HG02973 (cell line): ENCODE measurements at regions not wholly inside any gene's neighbourhood (a gene's known extent, or its start where the extent isn't known, plus 50 kb on each side); places are given as distances from the start of the nearest gene placed in this dataset.
"Not testable (repeated sequence)": the region's sequence is repeated elsewhere in the genome, so short reads cannot be mapped to it uniquely, and the experiment has no call there.

Experiments
- ATAC-seq: cut with Tn5 transposase; IDR thresholded peaks from one replicate; pipeline ENCODE4 v1.9.1; 2021; ENCODE audit warnings: moderate library complexity; ENCODE audit not compliant: unreplicated experiment

DNA sequence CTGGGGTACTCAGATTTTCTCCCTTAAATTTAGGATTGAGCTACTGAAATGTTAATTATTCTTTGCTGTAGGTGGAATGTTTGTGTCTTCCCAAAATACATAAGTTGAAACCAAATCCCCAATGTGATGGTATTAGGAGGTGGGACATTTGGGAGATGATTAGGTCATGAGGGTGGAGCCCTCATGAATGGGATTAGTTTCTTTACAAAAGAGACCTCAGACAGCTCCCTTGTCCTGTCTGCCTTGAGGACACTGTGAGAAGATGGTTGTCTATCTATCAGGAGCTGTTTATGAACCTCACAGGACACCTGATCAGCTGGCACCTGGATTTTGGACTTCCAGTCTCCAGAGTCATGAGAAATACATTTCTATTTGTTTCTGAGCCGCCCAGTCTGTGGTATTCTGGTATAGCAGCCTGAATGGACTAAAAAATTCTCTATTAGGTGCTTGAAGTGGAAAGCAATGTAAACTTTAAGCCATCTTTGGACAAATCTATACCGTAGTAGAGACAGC is 99.2 kb upstream of the UXS1 start:
- no peak for ATAC-seq

DNA sequence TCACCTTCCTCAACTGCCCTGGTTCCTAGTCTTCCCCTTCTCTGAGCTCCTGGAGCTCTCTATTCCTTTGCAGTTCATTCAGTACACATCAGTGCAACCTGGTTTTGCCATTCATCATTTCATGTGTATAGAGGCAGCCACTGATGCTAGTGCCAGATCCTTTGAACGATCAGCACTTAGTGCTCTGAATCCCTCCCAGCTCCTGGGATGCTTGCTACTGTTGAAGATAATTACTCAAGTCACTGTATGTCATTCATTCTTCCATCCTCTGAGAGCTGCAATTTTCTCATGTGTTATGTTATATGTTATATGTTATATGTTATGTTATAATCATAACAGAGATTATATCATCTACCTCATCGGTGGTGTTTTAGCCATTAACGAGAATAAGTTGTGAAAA is 98.5 kb upstream of the UXS1 start:
- no peak for ATAC-seq

DNA sequence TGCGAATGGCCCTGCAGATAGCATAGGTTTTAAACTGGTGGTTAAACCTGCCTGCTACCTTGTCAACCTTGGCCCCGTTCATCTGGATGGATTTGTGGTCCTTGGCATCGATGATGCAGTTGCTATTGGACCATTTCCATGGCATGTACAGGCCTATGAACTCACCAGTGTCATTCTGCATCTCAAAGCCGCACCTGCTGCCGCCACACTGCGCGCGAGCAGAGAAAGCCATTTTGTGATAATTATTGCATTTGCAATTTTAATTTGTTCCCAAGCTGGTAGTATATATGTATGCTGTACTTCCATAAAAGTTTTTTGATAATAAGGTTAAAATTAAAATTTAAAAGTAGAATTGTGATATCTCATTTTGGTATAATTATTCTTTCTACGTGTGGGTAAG is 94.8 kb upstream of the UXS1 start:
- no peak for ATAC-seq

DNA sequence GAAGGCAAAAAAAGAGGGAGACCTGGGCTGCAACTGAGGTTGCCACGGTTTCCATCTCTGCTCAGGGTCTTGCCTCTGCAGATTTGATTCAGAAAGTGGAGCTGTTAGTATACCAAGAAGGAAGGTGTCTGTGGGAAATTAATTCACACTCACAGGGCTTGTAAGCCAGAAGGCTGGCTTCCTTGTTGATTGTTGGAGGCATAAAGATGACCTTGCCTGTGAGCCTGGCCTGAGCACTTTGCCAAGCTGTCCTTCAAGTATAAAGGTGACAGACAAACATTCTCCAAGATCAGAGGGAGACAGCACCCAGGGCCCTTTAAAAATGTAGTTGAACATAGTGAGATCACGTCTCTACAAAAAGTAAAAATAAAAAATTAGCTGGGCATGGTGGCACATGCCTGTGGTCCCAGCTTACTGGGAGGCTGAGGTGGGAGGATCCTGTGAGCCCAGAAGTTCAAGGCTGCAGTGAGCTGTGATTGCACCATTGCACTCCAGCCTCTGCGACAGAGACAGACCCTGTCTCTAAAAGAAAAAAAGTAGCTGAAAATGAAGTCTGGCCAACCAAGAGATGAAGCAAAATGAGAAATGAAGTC is 91.2 kb upstream of the UXS1 start:
- ATAC-seq, result no peak

DNA sequence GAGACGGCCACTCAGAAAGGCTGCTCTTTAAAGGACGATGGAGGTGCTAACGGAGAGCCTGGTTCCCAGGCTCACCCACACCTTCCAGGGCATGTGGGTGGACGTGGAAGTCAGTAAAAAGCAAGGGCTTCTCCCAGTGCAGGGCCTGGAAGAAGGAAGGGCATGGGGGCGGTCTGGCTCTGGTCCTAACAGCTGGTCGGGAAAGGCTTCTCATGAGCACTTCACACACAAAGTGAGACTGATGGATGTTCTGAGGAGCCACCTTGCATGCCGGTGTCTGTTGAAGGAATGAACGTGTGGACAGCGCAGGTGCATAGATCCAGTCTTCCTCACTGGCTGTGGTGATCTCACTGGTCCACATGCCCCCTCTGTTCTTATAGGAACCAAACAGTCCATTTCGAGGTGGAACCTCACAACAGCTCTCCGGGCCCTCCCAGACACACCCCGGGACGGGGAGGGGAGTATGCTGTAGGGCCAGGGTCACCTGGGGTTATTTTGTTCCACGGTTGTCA is 90.6 kb upstream of the UXS1 start:
- no peak for ATAC-seq

DNA sequence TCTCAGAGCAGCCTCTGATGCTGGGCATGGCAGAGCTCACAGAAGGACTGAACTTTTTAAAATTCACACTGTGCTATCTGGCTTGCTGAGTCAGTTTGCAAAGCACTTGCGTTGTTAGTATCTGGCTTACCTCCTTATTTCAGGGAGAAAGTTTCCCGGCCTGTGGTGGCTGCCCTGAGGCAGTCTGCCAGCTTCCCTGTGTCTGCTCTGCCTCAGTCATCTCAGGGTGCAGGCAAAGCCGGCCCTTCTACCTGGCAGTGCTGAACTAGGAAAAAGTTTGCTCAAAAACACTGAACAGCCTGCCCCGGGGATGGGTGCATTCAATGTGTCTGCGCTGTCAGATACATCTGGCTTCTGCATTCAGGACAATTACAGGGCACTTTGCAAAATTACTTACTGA is 90.2 kb upstream of the UXS1 start:
- no peak for ATAC-seq

DNA sequence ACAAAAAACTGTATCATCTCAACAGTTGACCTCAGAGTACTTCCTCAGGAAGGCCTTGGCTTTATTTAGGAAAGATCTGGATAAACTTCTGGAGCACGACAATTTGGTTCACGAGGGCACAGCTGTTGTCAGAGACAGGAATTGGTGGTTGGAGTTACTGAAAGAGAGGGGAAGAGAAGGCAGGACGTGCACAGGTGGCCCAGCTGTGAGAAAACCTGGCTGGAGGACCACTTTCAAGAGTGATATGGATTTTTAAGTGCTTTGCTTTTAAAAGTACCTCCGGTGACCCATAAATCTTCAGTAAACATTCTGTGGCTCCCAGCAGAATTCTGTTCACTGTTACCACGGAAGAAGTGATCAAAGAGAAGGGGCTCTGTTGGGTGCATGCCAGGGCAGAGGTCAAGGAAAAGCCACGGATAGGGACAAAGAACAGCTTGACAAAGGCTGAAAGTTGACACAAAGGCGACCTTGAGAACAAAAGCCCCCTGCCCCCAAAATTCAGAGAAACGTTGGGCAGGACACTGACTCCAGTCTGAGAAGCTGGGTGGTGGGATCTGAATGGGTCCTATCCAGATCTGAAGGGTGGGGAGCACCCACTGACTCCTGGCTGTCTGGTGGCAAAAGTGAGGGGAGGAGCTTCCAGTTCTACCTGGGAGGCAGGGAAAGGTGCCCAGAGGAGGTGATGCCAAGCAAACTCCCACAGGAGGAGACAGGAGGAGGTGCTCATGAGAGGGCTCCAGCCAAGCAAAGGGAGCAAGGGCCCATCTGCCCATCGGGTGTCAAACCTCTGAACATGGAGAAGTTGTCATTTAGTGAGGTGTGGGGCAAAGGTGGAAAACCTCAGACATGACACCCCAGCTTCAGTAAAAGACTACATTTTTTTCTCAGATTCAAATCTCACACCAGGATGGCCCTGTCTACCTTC is 89.4 kb upstream of the UXS1 start:
- not testable (repeated sequence) for ATAC-seq

DNA sequence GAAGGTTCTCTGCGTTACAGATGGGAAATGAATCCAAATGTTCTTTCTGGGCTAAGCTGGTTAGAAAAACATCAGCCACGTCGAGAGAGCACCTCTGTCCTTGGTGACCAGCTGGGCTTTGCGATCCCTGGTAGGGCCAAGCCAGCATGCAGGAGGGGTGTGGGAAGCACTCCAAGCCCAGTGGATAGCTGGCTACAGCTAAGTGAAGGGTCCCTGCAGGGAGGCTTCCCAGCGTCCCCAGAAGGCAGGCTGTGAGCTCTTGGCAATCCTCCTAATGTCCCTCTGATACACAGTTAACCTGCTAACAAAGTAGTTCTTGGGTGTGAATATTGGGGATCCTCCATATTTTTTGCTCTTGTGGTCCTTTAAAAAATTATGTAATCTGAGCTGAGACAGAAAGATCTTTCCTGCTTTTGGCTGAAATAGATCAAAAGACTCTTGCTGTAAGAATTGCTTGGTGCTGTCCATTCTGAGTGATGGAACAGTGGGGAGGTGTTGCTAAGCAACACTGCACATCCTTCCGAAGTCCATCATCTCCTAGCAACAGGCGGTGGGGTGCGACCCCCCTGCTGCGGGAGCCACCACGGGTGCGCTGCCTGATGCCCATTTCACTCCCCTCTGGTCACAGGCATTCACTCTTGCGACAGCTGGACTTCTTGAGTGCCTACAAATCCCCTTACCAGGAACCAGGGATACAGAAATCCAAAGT is 88.5 kb upstream of the UXS1 start:
- no peak for ATAC-seq

DNA sequence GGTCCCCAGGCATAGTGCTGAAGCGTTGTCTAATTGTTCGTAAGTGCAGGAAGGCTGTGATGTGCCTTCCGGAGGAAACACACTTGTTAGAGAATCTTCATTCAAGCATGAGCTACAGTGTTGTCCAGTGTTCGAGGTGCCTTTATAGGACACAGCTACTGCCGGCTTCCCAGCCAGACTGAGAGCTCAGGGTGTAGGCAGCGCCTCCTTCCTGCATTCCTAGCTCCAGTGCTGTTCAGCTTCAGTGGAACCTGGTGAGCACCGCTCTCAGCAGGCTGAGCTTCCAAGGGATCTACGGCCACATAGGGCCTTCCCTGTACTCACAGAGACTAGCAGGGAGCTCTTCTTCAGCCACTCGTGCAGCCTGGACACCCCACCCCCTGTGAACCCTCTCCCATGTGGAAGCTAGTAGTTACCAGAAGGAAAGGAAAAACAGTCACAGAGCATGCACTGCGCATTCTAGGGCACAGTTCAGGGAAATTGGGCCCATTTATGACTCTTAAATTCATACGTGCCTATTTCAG is 87.9 kb upstream of the UXS1 start:
- ATAC-seq, result not testable (repeated sequence)

DNA sequence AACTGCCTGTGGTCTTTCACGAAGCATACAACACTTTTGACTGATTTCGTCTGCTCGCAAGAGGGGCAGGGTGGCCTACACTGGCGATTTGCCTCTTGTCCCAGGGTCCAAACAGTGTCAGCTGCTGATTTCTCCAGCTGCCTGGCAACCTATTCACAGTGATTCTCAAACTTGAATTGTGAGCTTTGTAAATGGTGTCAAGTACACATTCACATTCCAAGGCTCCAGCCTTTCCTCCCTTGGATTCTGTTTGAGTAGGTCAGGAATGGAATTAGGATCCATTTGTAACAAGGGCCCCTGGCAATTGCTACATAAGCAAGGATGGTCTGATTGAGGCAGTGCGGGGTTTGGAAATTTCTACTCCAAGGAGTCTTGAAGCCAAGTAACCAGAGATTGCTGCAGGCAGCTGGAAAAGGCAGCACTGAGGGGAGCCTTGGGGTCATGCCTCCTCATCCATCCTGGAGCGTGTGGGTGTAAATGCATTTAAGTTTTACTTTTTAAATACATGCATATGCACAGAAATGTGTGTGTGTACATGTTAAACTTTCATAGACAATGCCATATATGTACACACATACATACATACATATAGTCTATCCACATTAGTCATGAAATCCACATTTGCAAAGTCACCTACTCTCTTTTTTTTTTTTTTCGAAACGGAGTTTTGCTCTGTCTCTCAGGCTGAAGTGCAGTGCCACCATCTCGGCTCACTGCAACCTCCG is 86.8 kb upstream of the UXS1 start:
- no peak for ATAC-seq

DNA sequence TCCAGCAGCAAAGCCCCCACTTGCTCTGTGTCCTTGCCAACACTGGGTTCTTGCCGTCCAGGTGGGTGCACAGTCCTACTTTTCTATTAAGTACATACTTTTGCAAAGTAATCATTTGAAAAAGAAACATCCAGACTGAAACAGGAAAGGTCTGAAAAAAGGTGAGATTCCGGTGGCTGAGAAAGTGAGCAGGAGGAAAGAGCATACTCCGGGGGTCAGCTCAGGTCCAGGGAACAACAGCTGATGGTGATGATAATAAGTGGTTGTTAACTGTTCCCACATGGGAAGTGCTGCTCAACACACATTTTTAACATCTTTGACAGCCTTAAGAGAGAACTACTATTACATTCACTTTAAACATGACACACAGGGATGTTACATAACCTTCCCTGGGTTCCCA is 86.1 kb upstream of the UXS1 start:
- ATAC-seq, result no peak

DNA sequence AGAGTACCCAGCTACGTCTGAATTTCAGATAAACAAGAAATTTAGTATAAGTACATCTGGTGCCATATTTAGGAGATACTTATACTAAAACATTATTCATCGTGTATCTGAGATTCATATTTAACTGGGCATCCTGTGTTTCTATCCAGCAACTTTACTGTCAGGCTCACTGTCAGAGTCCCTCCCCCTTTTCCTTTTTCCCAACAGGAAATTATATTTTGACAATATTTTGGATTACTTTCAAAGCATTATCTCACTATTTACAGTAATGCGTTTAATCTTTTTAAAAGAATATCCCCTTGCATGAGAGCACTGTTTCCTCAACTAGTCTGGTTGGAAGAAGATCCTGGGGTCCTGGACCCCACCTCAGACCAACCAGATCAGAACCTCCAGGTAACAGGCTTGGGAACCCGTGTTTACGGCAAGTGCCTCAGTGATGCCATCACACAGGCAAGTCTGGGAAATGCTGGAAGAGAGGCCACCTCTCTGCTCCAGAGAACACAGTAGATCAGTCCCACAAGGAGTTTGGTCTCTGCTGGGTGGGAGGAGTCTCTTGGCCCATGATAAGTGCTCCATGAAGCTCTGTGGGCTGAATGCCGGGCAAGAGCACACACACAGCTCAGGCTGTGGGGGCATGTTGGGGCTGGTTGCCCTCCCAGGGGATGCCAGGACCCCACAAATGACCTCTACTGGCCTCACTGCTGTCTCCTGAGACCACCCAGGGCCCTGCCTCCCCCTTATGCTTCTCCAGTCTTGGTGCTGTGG is 84.2 kb upstream of the UXS1 start:
- ATAC-seq, result no peak

DNA sequence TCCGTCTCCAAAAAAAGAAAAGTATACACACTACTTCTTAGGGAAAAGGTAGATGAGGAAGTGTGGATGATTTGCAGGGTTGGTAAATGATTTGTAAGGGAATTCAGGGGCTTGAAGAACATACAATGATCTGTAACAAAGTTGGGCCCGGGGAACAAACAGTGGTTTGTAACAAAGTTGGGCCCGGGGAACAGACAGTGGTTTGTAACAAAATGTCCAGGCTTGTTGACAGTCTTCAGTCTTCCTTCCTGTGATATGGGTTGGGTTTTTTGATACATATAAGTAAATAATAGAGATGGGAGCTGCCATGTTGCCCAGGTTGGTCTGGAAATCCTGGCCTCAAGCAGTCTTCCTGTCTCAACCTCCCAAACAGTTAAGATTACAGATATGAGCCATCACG is 83.3 kb upstream of the UXS1 start:
- no peak for ATAC-seq

DNA sequence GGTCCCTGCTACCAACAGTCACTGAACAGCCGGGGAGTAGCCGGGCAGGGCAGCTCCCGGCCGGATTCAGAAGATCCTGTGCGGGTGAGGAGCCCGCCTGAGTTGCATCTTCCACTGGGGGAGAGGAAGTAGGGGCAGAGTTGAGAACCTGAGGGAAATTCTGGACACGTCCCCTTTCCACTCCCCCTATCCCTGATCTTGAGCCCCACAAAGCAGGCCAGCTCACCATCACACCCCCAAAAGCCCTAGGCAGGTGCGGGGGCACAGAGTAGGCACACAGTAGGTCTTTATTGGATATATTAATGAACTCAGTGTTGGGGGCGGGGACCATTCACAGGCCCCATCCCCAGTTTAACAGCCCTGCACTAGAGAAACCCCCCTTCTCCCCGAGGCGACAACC is 81.9 kb upstream of the UXS1 start:
- no peak for ATAC-seq

DNA sequence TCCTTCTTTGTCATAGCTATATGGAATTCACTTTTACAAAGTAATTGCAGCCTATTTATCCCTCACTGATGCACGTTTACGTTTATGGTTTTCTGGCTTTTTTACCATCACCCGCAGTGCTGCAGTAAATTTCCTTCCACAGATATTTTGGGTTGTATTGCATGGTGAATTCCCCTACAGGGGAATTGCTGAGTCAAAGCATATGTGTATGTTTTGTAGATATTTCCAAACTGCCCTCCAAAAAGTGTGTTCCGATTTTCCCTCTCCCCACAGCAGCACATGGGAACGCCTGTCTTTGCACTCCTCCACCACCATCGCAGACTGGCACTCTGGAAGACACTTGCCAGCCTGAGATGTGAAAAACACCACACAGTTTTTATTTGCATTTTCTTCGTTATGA is 80.6 kb upstream of the UXS1 start:
- ATAC-seq, result no peak

DNA sequence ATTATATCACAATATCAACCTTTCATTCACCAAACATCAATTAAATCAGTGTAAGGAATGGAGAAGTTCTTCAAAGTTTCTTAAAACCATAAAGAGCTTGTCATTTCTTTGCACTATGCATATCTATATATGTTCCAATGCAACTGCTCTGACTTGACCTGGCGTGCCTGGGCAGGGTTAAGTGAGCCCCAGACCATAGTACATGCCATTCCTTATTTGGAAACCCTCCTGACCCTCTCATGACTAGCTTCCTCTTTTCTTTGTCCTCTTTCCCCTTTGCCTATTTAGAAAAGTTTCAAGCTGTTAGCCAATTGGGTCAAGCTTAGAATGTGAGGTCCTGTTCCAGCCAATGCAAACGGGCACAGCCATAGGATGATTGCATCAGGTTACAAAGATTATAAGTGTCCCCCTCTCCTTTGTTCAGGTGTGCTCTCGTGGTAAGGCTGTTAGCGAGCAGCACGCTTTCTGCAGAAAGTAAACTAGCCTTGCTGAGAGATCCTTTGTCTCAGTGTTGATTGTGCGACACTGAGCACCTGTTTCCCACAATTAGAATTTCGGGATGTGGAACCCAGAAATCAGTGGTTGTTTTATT is 78.2 kb upstream of the UXS1 start:
- no peak for ATAC-seq

DNA sequence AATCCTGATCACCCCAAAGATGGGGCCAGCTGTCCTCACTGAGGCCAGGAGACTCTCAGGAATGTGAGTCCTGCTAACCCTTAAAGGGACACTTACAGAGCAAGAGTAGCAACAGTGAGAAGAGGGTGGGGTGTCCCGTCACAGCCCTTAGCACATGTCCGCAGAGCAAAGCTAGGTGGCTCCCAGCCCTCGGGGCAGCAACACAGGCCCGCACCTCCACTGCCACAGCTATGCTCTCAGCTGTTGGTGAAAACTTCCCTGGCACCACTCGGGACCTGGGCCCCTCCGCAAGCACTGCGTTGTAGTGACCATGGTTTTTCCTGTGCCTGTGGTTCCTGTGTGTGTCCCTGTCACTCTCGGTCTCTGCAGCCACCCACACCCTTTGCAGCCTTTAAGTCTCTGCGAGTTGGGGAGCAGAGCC is 76.4 kb upstream of the UXS1 start:
- no peak for ATAC-seq

DNA sequence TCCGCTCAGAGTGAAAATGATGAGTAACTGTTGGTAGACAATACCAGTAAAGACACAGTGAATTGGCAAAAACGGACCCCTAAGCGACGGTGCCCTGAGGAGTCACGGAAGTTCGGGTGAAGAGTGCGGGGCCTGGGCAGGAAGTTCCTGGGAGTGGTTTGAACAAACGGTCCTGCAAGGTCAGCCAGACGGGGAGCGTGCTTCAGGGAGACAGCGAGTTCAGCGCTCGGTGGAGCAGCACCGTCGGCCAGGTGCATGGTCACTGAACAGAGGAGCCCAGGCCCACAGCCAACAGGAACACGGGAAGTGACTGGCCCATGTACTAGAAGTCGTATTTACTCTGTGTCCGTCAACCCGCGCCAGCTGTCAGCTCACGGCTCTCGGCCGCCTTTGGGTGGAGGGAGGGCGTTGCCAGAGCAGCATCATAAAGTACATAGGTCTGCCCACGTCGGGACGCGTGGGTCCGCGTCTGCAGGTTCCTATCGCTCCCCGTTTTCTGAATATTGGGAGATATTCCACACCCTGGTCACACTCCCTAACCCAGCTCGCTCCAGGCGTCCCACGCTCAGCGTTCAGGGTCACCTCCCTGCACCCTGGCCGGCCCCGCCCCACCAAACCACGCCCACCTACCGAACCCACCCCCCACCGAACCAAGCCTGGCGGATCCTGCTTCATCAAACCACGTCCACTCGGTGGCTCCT is 75.6 kb upstream of the UXS1 start:
- ATAC-seq, result peak; percentile 77

DNA sequence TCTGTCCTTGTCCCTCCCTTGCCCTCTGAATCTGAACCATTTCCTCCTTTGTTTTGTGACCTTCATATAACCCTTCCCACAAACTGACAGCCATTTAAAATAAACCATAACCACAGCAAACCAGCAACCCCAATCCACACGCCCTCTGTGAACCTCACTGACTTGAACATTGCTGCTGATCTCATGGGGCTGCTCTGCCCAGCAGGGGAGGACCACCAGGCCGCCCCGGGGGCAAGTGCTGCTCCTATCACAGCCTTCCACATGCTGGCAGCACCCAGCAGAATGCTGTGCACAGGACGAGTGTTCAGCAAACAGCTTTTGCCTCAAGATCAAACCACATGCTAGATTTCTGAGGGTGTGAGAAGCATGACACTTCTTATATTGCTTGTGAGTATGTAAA is 73.9 kb upstream of the UXS1 start:
- no peak for ATAC-seq
